ENCODE measurements at regions not wholly inside any gene's neighbourhood (a gene's known extent, or its start where the extent isn't known, plus 50 kb on each side); places are given as distances from the start of the nearest gene placed in this dataset.

- no peaks in the 10 kb centered on the region for H3K36me3 ChIP-seq (ENCODE audit: control insufficient read depth in 2 of 2, extremely low read depth in 1 of 2, insufficient read depth in 2 of 2, low read length in 2 of 2)
- H3K9ac ChIP-seq (ENCODE audit: control insufficient read depth, extremely low read depth, insufficient read depth, low read length), result no peak overlapping the region
- DNase-seq (ENCODE audit: low read depth, low spot score) (no peak), FAIRE-seq (no peak)
- no peak overlapping the region for H3K27ac ChIP-seq (ENCODE audit: control insufficient read depth, insufficient read depth, low read length)
- H2AFZ ChIP-seq (ENCODE audit: control insufficient read depth, low read length), result no peak overlapping the region
- dilution Hi-C loops (cut with MboI; ENCODE audit: extremely low pct_ligation_motif_present, low sequenced_read_pairs), result no loop called here
- TF ChIP-seq CTCF (optimal IDR thresholded peaks at IDR 0.05 in 1 of 3, IDR thresholded peaks at IDR 0.05 in 1 of 3, conservative IDR thresholded peaks at IDR 0.05 in 1 of 3; ENCODE audit: extremely low read depth in 1 of 3, insufficient read depth in 2 of 3, low read length in 3 of 3), result no peak
- no peak for TF ChIP-seq EZH2 (IDR thresholded peaks at IDR 0.05; ENCODE audit: low read length)
- no peak overlapping the region for H3K4me2 ChIP-seq (ENCODE audit: control insufficient read depth, extremely low read depth, insufficient read depth, low read depth, low read length)
- no peaks in the 10 kb centered on the region for H3K9me3 ChIP-seq (ENCODE audit: control insufficient read depth, low read depth, low read length)
- H3K79me2 ChIP-seq (ENCODE audit: control insufficient read depth, insufficient read depth, low read length), result no peaks in the 10 kb centered on the region
- H3K4me1 ChIP-seq (ENCODE audit: control insufficient read depth, extremely low read depth, insufficient read depth, low read length), result no peaks in the 10 kb centered on the region
- no peaks in the 10 kb centered on the region for H4K20me1 ChIP-seq (ENCODE audit: control insufficient read depth, extremely low read depth, insufficient read depth, low read length)
- no peaks in the 10 kb centered on the region for H3K9me1 ChIP-seq (ENCODE audit: control insufficient read depth, extremely low read depth, insufficient read depth, low read length)
- H3K4me3 ChIP-seq (ENCODE audit: control insufficient read depth in 2 of 3, extremely low read depth in 1 of 3, insufficient read depth in 2 of 3, low read depth in 1 of 3, low read length in 3 of 3), result no peak overlapping the region
- peaks cover 8% of the 10 kb centered on the region for H3K27me3 ChIP-seq (ENCODE audit: control insufficient read depth, extremely low read depth, insufficient read depth, low read length)
Measured at GRCh38 chr9:27722866-27723265, 149.6 kb upstream of the C9orf72 start.

GRCh38 chr9:27726244-27727081 lies 153.2 kb upstream of the C9orf72 start:
- dilution Hi-C loops (cut with MboI; ENCODE audit: extremely low pct_ligation_motif_present, low sequenced_read_pairs), result loop anchor here (5.0 kb wide), 1 partner anchor 341 kb away; no protein-coding TSS in a partner anchor
- Histone ChIP-seq H3K36me3 (ENCODE audit: control insufficient read depth in 2 of 2, extremely low read depth in 1 of 2, insufficient read depth in 2 of 2, low read length in 2 of 2) (no peaks in the 10 kb centered on the region), H3K4me3 (ENCODE audit: control insufficient read depth in 2 of 3, extremely low read depth in 1 of 3, insufficient read depth in 2 of 3, low read depth in 1 of 3, low read length in 3 of 3) (no peak overlapping the region), H3K4me1 (ENCODE audit: control insufficient read depth, extremely low read depth, insufficient read depth, low read length) (no peaks in the 10 kb centered on the region), H3K79me2 (ENCODE audit: control insufficient read depth, insufficient read depth, low read length) (no peaks in the 10 kb centered on the region), H3K9me3 (ENCODE audit: control insufficient read depth, low read depth, low read length) (no peaks in the 10 kb centered on the region), H3K9ac (ENCODE audit: control insufficient read depth, extremely low read depth, insufficient read depth, low read length) (no peak overlapping the region), H4K20me1 (ENCODE audit: control insufficient read depth, extremely low read depth, insufficient read depth, low read length) (no peaks in the 10 kb centered on the region), H3K27me3 (ENCODE audit: control insufficient read depth, extremely low read depth, insufficient read depth, low read length) (peaks cover 8% of the 10 kb centered on the region), H3K27ac (ENCODE audit: control insufficient read depth, insufficient read depth, low read length) (no peak overlapping the region), H2AFZ (ENCODE audit: control insufficient read depth, low read length) (no peak overlapping the region), H3K4me2 (ENCODE audit: control insufficient read depth, extremely low read depth, insufficient read depth, low read depth, low read length) (peak overlapping the region; percentile 25), H3K9me1 (ENCODE audit: control insufficient read depth, extremely low read depth, insufficient read depth, low read length) (no peaks in the 10 kb centered on the region)
- FAIRE-seq, result peak; percentile 77
- DNase-seq (ENCODE audit: low read depth, low spot score), result peak; percentile 28
- TF ChIP-seq EZH2 (IDR thresholded peaks at IDR 0.05; ENCODE audit: low read length), result no peak
- peak; percentile 81 to 91 (median 90) for TF ChIP-seq CTCF (optimal IDR thresholded peaks at IDR 0.05 in 1 of 3, IDR thresholded peaks at IDR 0.05 in 1 of 3, conservative IDR thresholded peaks at IDR 0.05 in 1 of 3; ENCODE audit: extremely low read depth in 1 of 3, insufficient read depth in 2 of 3, low read length in 3 of 3)

Data from keratinocyte (primary cell).